Small intestine (tissue), 7 donors: ENCODE measurements at regions not wholly inside any gene's neighbourhood (a gene's known extent, or its start where the extent isn't known, plus 50 kb on each side); places are given as distances from the start of the nearest gene placed in this dataset.

Source experiments
- DNase-seq, 2 donors: peaks; one replicate each; pipeline versions ENCODE4 v3.0.0 to v3.0.0-alpha.2; 2013
- FAIRE-seq: peaks from 2 replicates; lab custom pipeline; 2012; peaks lifted over from hg19 to GRCh38; lab: Jason Lieb, UNC
- H3K27ac ChIP-seq, 3 donors: one replicate each; pipeline ENCODE4 v1.5.1; 2013; ENCODE audit warnings: low read length in 2 of 3, mild to moderate bottlenecking in 2 of 3, control low read depth in 1 of 3, inconsistent platforms in 1 of 3, low read depth in 1 of 3, moderate library complexity in 1 of 3
- H3K27me3 ChIP-seq, 3 donors: one replicate each; pipeline ENCODE4 v1.6.1; 2013; ENCODE audit warnings: low read length in 3 of 3, inconsistent platforms in 1 of 3; ENCODE audit not compliant: control insufficient read depth in 3 of 3, insufficient read depth in 3 of 3
- H3K36me3 ChIP-seq, 3 donors: one replicate each; pipeline ENCODE4 v1.6.1; 2013; ENCODE audit warnings: low read length in 3 of 3, inconsistent platforms in 1 of 3, low read depth in 1 of 3, mild to moderate bottlenecking in 1 of 3, moderate library complexity in 1 of 3; ENCODE audit not compliant: control insufficient read depth in 3 of 3, insufficient read depth in 2 of 3
- H3K4me1 ChIP-seq, 3 donors: one replicate each; pipeline ENCODE4 v1.6.1; 2013; ENCODE audit warnings: low read length in 2 of 3, inconsistent platforms in 1 of 3, low read depth in 1 of 3, mild to moderate bottlenecking in 1 of 3, moderate library complexity in 1 of 3; ENCODE audit not compliant: control insufficient read depth in 3 of 3, insufficient read depth in 2 of 3
- H3K4me3 ChIP-seq, 3 donors: one replicate each; pipeline ENCODE4 v1.5.1; 2013; ENCODE audit warnings: low read length in 3 of 3, control low read depth in 1 of 3, inconsistent platforms in 1 of 3, low read depth in 1 of 3, mild to moderate bottlenecking in 1 of 3, moderate library complexity in 1 of 3
- H3K9me3 ChIP-seq, 2 donors: one replicate each; pipeline ENCODE4 v1.6.1; 2013; ENCODE audit warnings: low read depth in 1 of 2, low read length in 1 of 2; ENCODE audit not compliant: control insufficient read depth in 2 of 2, insufficient read depth in 1 of 2
- WGBS, 3 donors: extraction: QIAGEN DNeasy Blood & Tissue Kit; methylation state at CpG; one replicate each; pipeline ENCODE4 v1.1.7; 2013; 5-methylcytosine and 5-hydroxymethylcytosine counted together
- donor health status: healthy with polysubstance abuse.
- donor health status: control.
- donor health status: control.
- donor health status: Bipolar disorder and iron deficiency.
- donor health status: healthy.

- DNase-seq (no peak), FAIRE-seq (no peak)
These were observed 561.1 kb upstream of the NDST4 start for GRCh38 chr4:115674485-115674884.

GRCh38 chr4:115671581-115671980 lies 558.2 kb upstream of the NDST4 start:
- 38 to 56% (median 40%) methylated on average over 5 of the region's 5 CpGs for WGBS, 3 donors
- Histone ChIP-seq H3K4me1 (no peaks in the 10 kb centered on the region), H3K9me3 (no peaks in the 10 kb centered on the region), H3K27me3 (no peaks in the 10 kb centered on the region), H3K27ac (no peak overlapping the region), H3K36me3 (no peaks in the 10 kb centered on the region), H3K4me3 (no peak overlapping the region)
- DNase-seq (no peak), FAIRE-seq (no peak)

More at GRCh38 chr4:115674485-115674884, 561.1 kb upstream of the NDST4 start:
- no peaks in the 10 kb centered on the region for H3K36me3 ChIP-seq
- peaks cover 0 to 2% of the 10 kb centered on the region in 2 donors for H3K9me3 ChIP-seq
- no peak overlapping the region for H3K27ac ChIP-seq
- H3K4me1 ChIP-seq = no peaks in the 10 kb centered on the region
- H3K4me3 ChIP-seq = no peak overlapping the region
- H3K27me3 ChIP-seq = no peaks in the 10 kb centered on the region

- DNase-seq = no peak
- H3K27me3 ChIP-seq = no peaks in the 10 kb centered on the region
- H3K9me3 ChIP-seq = no peaks in the 10 kb centered on the region
- no peak for FAIRE-seq
- H3K4me3 ChIP-seq = no peak overlapping the region
- H3K4me1 ChIP-seq = no peaks in the 10 kb centered on the region
- no peaks in the 10 kb centered on the region for H3K36me3 ChIP-seq
- H3K27ac ChIP-seq = no peak overlapping the region
- WGBS, 3 donors = 70 to 81% (median 77%) methylated on average over 2 of the region's 2 CpGs
These were observed 557.5 kb upstream of the NDST4 start for GRCh38 chr4:115670930-115671329.

GRCh38 chr4:115668396-115668795 lies 555.0 kb upstream of the NDST4 start:
- WGBS, 3 donors = 67 to 78% (median 69%) methylated on average over 1 of the region's 1 CpG
- no peak overlapping the region for H3K27ac ChIP-seq
- DNase-seq (no peak), FAIRE-seq (no peak)
- H3K9me3 ChIP-seq = no peaks in the 10 kb centered on the region
- H3K4me3 ChIP-seq = no peak overlapping the region
- no peaks in the 10 kb centered on the region for H3K36me3 ChIP-seq
- no peaks in the 10 kb centered on the region for H3K4me1 ChIP-seq
- H3K27me3 ChIP-seq = no peaks in the 10 kb centered on the region

- FAIRE-seq = no peak
- H3K4me3 ChIP-seq = no peak overlapping the region
These were observed 550.9 kb upstream of the NDST4 start for GRCh38 chr4:115664285-115664684.

GRCh38 chr4:115660465-115660864 lies 547.0 kb upstream of the NDST4 start:
- Histone ChIP-seq H3K27ac (no peak overlapping the region), H3K9me3 (no peaks in the 10 kb centered on the region), H3K36me3 (no peaks in the 10 kb centered on the region), H3K4me3 (no peak overlapping the region), H3K4me1 (no peaks in the 10 kb centered on the region), H3K27me3 (no peaks in the 10 kb centered on the region)
- WGBS, 3 donors = 20 to 38% (median 24%) methylated on average over 3 of the region's 3 CpGs
- no peak for FAIRE-seq
- peak; percentile 5 to 8 for DNase-seq

More at GRCh38 chr4:115664285-115664684, 550.9 kb upstream of the NDST4 start:
- 35 to 51% (median 43%) methylated on average over 9 of the region's 9 CpGs for WGBS, 3 donors
- no peaks in the 10 kb centered on the region for H3K36me3 ChIP-seq
- H3K4me1 ChIP-seq = no peaks in the 10 kb centered on the region
- no peak for DNase-seq
- no peaks in the 10 kb centered on the region for H3K9me3 ChIP-seq
- H3K27ac ChIP-seq = no peak overlapping the region
- H3K27me3 ChIP-seq = no peaks in the 10 kb centered on the region

- Histone ChIP-seq H3K36me3 (no peaks in the 10 kb centered on the region), H3K27me3 (no peaks in the 10 kb centered on the region), H3K4me1 (no peaks in the 10 kb centered on the region), H3K27ac (no peak overlapping the region), H3K9me3 (no peaks in the 10 kb centered on the region), H3K4me3 (no peak overlapping the region)
- no peak for FAIRE-seq
- no peak for DNase-seq
- WGBS, 3 donors = 61 to 74% (median 62%) methylated on average over 4 of the region's 4 CpGs
These were observed 544.7 kb upstream of the NDST4 start for GRCh38 chr4:115657991-115658650.

- WGBS, 3 donors = 19 to 55% (median 19%) methylated on average over 1 of the region's 1 CpG
- H3K27ac ChIP-seq = no peak overlapping the region
- DNase-seq = no peak
- no peaks in the 10 kb centered on the region for H3K4me1 ChIP-seq
- H3K4me3 ChIP-seq = no peak overlapping the region
- no peak for FAIRE-seq
- no peaks in the 10 kb centered on the region for H3K9me3 ChIP-seq
- no peaks in the 10 kb centered on the region for H3K27me3 ChIP-seq
- H3K36me3 ChIP-seq = no peaks in the 10 kb centered on the region
These were observed 542.2 kb upstream of the NDST4 start for GRCh38 chr4:115655626-115656025.

- Histone ChIP-seq H3K4me1 (no peaks in the 10 kb centered on the region), H3K27me3 (no peaks in the 10 kb centered on the region), H3K4me3 (no peak overlapping the region), H3K9me3 (no peaks in the 10 kb centered on the region), H3K27ac (no peak overlapping the region), H3K36me3 (no peaks in the 10 kb centered on the region)
- DNase-seq = no peak
- no peak for FAIRE-seq
- 67 to 80% (median 76%) methylated on average over 1 of the region's 1 CpG for WGBS, 3 donors
These were observed 535.4 kb upstream of the NDST4 start for GRCh38 chr4:115648786-115649185.
